HEK293 (cell line): ENCODE measurements at regions not wholly inside any gene's neighbourhood (a gene's known extent, or its start where the extent isn't known, plus 50 kb on each side); places are given as distances from the start of the nearest gene placed in this dataset.

Experiments
- CTCF ChIP-seq: fragments of 450-650 bp; formaldehyde crosslinking; IDR thresholded peaks from 2 replicates; pipeline ENCODE4 v1.5.1; 2016; ENCODE audit warnings: missing biosample characterization, missing genetic modification characterization
- PBX3 ChIP-seq: sonication (generic); formaldehyde crosslinking; IDR thresholded peaks from 2 replicates; pipeline ENCODE4 v1.8.1; 2022; ENCODE audit warnings: mild to moderate bottlenecking, moderate library complexity, missing genetic modification reagents

- no peak for TF ChIP-seq CTCF (tag by site-specific recombination)
- no peak for TF ChIP-seq PBX3 (CRISPR knock-in tag)
Observed at GRCh38 chr5:160929360-160929759, 77.3 kb upstream of the ATP10B start.
